ENCODE measurements at regions not wholly inside any gene's neighbourhood (a gene's known extent, or its start where the extent isn't known, plus 50 kb on each side); places are given as distances from the start of the nearest gene placed in this dataset.

GRCh38 chr1:115409094-115410015, 71.3 kb upstream of the NGF start:
- no peaks in the 10 kb centered on the region for H3K36me3 ChIP-seq
- DNase-seq, result no peak
- H3K27me3 ChIP-seq, result no peaks in the 10 kb centered on the region
- no peaks in the 10 kb centered on the region for H3K4me1 ChIP-seq
- TF ChIP-seq, protein P1, sequence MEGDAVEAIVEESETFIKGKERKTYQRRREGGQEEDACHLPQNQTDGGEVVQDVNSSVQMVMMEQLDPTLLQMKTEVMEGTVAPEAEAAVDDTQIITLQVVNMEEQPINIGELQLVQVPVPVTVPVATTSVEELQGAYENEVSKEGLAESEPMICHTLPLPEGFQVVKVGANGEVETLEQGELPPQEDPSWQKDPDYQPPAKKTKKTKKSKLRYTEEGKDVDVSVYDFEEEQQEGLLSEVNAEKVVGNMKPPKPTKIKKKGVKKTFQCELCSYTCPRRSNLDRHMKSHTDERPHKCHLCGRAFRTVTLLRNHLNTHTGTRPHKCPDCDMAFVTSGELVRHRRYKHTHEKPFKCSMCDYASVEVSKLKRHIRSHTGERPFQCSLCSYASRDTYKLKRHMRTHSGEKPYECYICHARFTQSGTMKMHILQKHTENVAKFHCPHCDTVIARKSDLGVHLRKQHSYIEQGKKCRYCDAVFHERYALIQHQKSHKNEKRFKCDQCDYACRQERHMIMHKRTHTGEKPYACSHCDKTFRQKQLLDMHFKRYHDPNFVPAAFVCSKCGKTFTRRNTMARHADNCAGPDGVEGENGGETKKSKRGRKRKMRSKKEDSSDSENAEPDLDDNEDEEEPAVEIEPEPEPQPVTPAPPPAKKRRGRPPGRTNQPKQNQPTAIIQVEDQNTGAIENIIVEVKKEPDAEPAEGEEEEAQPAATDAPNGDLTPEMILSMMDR (IDR thresholded peaks at IDR 0.05), result no peak
- no peak for ATAC-seq
- H3K4me3 ChIP-seq, result no peak overlapping the region
- H3K9me3 ChIP-seq, result no peaks in the 10 kb centered on the region
- WGBS, 2 donors, result 83 to 85% methylated on average over 7 of the region's 7 CpGs
- FAIRE-seq, result no peak
- intact Hi-C loops (cut with DNase I), result no loop called here
- H3K27ac ChIP-seq, result no peak overlapping the region

- Histone ChIP-seq H3K4me3 (no peak overlapping the region), H3K27ac (no peak overlapping the region), H3K4me1 (no peaks in the 10 kb centered on the region), H3K27me3 (no peaks in the 10 kb centered on the region), H3K9me3 (no peaks in the 10 kb centered on the region), H3K36me3 (no peaks in the 10 kb centered on the region)
- TF ChIP-seq, protein P1 (IDR thresholded peaks at IDR 0.05), result no peak
- ATAC-seq, result no peak
- FAIRE-seq, result no peak
- intact Hi-C loops (cut with DNase I), result no loop called here
- WGBS, 2 donors, result 50 to 64% methylated on average over 1 of the region's 1 CpG
- DNase-seq, result no peak
These were observed 70.5 kb upstream of the NGF start for GRCh38 chr1:115408533-115408932.

DNA sequence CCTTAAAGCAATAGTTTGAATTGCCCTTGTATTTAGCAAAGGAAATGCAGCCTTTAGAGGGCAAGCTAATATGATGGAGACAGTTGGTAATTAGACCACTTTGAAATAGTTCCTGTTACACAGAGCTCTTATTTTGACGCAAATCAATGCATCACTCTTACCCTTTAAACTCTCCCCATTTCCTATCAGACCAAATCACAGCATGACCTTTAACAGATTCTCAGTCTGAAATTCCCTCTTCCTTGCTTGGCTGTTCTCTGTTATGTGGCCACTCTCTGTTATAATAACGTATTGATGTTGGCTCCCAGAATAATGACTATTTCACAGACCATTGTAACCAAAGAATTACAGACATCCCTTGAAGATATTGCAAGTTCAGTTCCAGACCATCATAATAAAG, 66.9 kb upstream of the NGF start:
- Histone ChIP-seq H3K27ac (no peak overlapping the region), H3K9me3 (no peaks in the 10 kb centered on the region), H3K27me3 (no peaks in the 10 kb centered on the region), H3K4me3 (no peak overlapping the region), H3K4me1 (no peaks in the 10 kb centered on the region), H3K36me3 (no peaks in the 10 kb centered on the region)
- FAIRE-seq (no peak), DNase-seq (no peak), ATAC-seq (no peak)
- WGBS, 2 donors, result 78% methylated on average over 2 of the region's 2 CpGs
- intact Hi-C loops (cut with DNase I), result no loop called here
- TF ChIP-seq, protein P1 (IDR thresholded peaks at IDR 0.05), result no peak

GRCh38 chr1:115402753-115403184, 64.7 kb upstream of the NGF start:
- peaks cover 0 to 6% (median 0%) of the 10 kb centered on the region in 3 donors for H3K4me1 ChIP-seq
- TF ChIP-seq, protein P1 (IDR thresholded peaks at IDR 0.05), result no peak
- no peaks in the 10 kb centered on the region for H3K27me3 ChIP-seq
- FAIRE-seq (no peak), DNase-seq (no peak), ATAC-seq (no peak)
- H3K27ac ChIP-seq, result no peak overlapping the region
- H3K9me3 ChIP-seq, result no peaks in the 10 kb centered on the region
- H3K36me3 ChIP-seq, result no peaks in the 10 kb centered on the region
- intact Hi-C loops (cut with DNase I), result no loop called here
- no peak overlapping the region for H3K4me3 ChIP-seq
- WGBS, 2 donors, result 63 to 68% methylated on average over 2 of the region's 2 CpGs

DNA sequence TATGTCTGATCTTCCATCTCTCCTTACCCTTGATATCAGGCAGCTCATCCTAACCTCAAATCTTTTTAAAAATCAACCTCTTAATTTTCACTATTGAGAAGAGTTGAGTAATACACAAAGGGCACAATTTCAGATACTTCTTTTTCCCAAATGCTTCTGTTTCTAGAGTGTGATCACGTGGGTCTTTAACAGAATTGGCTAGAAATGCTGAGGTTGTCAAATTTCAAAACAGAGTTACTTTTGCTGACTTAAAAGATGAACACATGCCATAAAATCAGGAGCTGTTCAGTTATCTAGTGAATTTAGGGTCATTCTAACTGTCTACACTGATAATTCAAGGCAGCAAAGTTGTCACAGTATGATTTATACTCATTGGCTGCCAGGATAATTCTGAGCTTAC, 63.6 kb upstream of the NGF start:
- ATAC-seq (no peak), FAIRE-seq (no peak), DNase-seq (no peak)
- peaks cover 0 to 6% (median 0%) of the 10 kb centered on the region in 3 donors for H3K4me1 ChIP-seq
- no peaks in the 10 kb centered on the region for H3K27me3 ChIP-seq
- WGBS, 2 donors, result 65 to 72% methylated on average over 1 of the region's 1 CpG
- H3K27ac ChIP-seq, result no peak overlapping the region
- H3K9me3 ChIP-seq, result no peaks in the 10 kb centered on the region
- intact Hi-C loops (cut with DNase I), result no loop called here
- H3K4me3 ChIP-seq, result no peak overlapping the region
- no peaks in the 10 kb centered on the region for H3K36me3 ChIP-seq
- TF ChIP-seq, protein P1 (IDR thresholded peaks at IDR 0.05), result no peak
